Neuronal stem cell (in vitro differentiated cells): ENCODE measurements at regions not wholly inside any gene's neighbourhood (a gene's known extent, or its start where the extent isn't known, plus 50 kb on each side); places are given as distances from the start of the nearest gene placed in this dataset.
A peak's percentile ranks its signal among the peaks of the same experiment; 100 is the strongest.
"Not testable (repeated sequence)": the region's sequence is repeated elsewhere in the genome, so short reads cannot be mapped to it uniquely, and the experiment has no call there.

Experiments
- DNase-seq: peaks from one replicate; pipeline ENCODE4 v3.0.0-alpha.2; 2013; ENCODE audit warnings: low spot score
- H2AFZ ChIP-seq: one replicate; pipeline ENCODE4 v1.6.1; 2013; ENCODE audit warnings: mild to moderate bottlenecking, low read length, inconsistent platforms
- H2AK5ac ChIP-seq: 2 replicates; pipeline ENCODE4 v1.6.1; 2013; ENCODE audit warnings: low read depth, mild to moderate bottlenecking, inconsistent platforms, low read length, moderate library complexity, mixed read lengths
- H2BK120ac ChIP-seq: 2 replicates; pipeline ENCODE4 v1.6.1; 2013; ENCODE audit warnings: low read depth, mild to moderate bottlenecking, inconsistent platforms, low read length, moderate library complexity, mixed read lengths
- H2BK12ac ChIP-seq: one replicate; pipeline ENCODE4 v1.6.1; 2013; ENCODE audit warnings: low read length, inconsistent platforms
- H2BK15ac ChIP-seq: 2 replicates; pipeline ENCODE4 v1.6.1; 2013; ENCODE audit warnings: mild to moderate bottlenecking, low read length, inconsistent platforms, mixed read lengths
- H2BK5ac ChIP-seq: one replicate; pipeline ENCODE4 v1.6.1; 2013; ENCODE audit warnings: inconsistent platforms, mild to moderate bottlenecking, low read length, moderate library complexity
- H3K14ac ChIP-seq: one replicate; pipeline ENCODE4 v1.6.1; 2013; ENCODE audit warnings: low read length, inconsistent platforms
- H3K18ac ChIP-seq: 2 replicates; pipeline ENCODE4 v1.6.1; 2013; ENCODE audit warnings: low read length, inconsistent platforms
- H3K23ac ChIP-seq: 2 replicates; pipeline ENCODE4 v1.6.1; 2013; ENCODE audit warnings: low read depth, mild to moderate bottlenecking, mixed read lengths, low read length, inconsistent platforms; ENCODE audit not compliant: poor library complexity
- H3K27ac ChIP-seq: replicated peaks from 3 replicates; pipeline ENCODE4 v1.5.1; 2013; ENCODE audit warnings: low read length, inconsistent platforms
- H3K27me3 ChIP-seq, 3 experiments: 2 replicates each; pipeline ENCODE4 v1.6.1; 2013; ENCODE audit warnings: low read length in 3 of 3, mild to moderate bottlenecking in 2 of 3, inconsistent platforms in 1 of 3, low read depth in 1 of 3, mixed read lengths in 1 of 3, moderate library complexity in 1 of 3; ENCODE audit not compliant: control insufficient read depth in 3 of 3, insufficient read depth in 3 of 3
- H3K36me3 ChIP-seq, 2 donors: replicated peaks in 1 of 2; 2 replicates each; pipeline ENCODE4 v1.6.1; 2013; ENCODE audit warnings: low read length in 2 of 2; ENCODE audit not compliant: control insufficient read depth in 2 of 2, insufficient read depth in 2 of 2
- H3K4ac ChIP-seq: 2 replicates; pipeline ENCODE4 v1.6.1; 2013; ENCODE audit warnings: inconsistent platforms, mild to moderate bottlenecking, low read length, moderate library complexity
- H3K4me1 ChIP-seq, 2 donors: 1 replicate in 1 of 2; 2 replicates in 1 of 2; pipeline ENCODE4 v1.6.1; 2013; ENCODE audit warnings: low read length in 2 of 2, low read depth in 1 of 2; ENCODE audit not compliant: control insufficient read depth in 2 of 2, insufficient read depth in 1 of 2
- H3K4me2 ChIP-seq: one replicate; pipeline ENCODE4 v1.6.1; 2013; ENCODE audit warnings: mild to moderate bottlenecking, low read length, inconsistent platforms; ENCODE audit not compliant: insufficient read depth, poor library complexity, severe bottlenecking
- H3K4me3 ChIP-seq, 2 donors: 2 replicates each; pipeline ENCODE4 v1.5.1; 2013; ENCODE audit warnings: low read length in 2 of 2, mild to moderate bottlenecking in 2 of 2, inconsistent platforms in 1 of 2, moderate library complexity in 1 of 2
- H3K79me1 ChIP-seq: one replicate; pipeline ENCODE4 v1.6.1; 2013; ENCODE audit warnings: low read depth, mild to moderate bottlenecking, inconsistent platforms, low read length, moderate library complexity
- H3K9ac ChIP-seq: one replicate; pipeline ENCODE4 v1.6.1; 2013; ENCODE audit warnings: mild to moderate bottlenecking, low read depth, low read length, inconsistent platforms; ENCODE audit not compliant: poor library complexity
- H3K9me3 ChIP-seq, 2 donors: replicated peaks in 1 of 2; 2 replicates each; pipeline versions ENCODE3 to v1.6.1; 2013; ENCODE audit warnings: low read length in 2 of 2, mild to moderate bottlenecking in 2 of 2, inconsistent platforms in 1 of 2, low read depth in 1 of 2, mixed read lengths in 1 of 2, moderate library complexity in 1 of 2; ENCODE audit not compliant: control insufficient read depth in 2 of 2, insufficient read depth in 1 of 2
- H4K8ac ChIP-seq: one replicate; pipeline ENCODE4 v1.6.1; 2013; ENCODE audit warnings: low read depth, mild to moderate bottlenecking, inconsistent platforms, low read length, moderate library complexity
- H4K91ac ChIP-seq: one replicate; pipeline ENCODE4 v1.6.1; 2013; ENCODE audit warnings: low read length, low read depth, mild to moderate bottlenecking, inconsistent platforms; ENCODE audit not compliant: poor library complexity
- WGBS, 2 donors: extraction: QIAGEN DNeasy Blood & Tissue Kit; methylation state at CpG; one replicate each; pipeline ENCODE4 v1.1.7; 2013; ENCODE audit warnings: missing lambda C conversion rate in 2 of 2, mixed read lengths in 1 of 2; ENCODE audit not compliant: insufficient read length in 2 of 2, insufficient replicate concordance in 1 of 2; ENCODE audit errors: extremely low coverage in 2 of 2; 5-methylcytosine and 5-hydroxymethylcytosine counted together

- Histone ChIP-seq H3K79me1 (no peaks in the 10 kb centered on the region), H3K18ac (peak overlapping the region; percentile 48), H3K9me3 (peaks cover 0 to 22% of the 10 kb centered on the region in 2 donors), H3K4me3 (peak overlapping the region in 1 of 2 donors; percentile 23), H3K4me1 (no peaks in the 10 kb centered on the region), H3K27me3 (peaks cover 0 to 28% (median 0%) of the 10 kb centered on the region in 3 experiments), H3K4me2 (no peak overlapping the region), H4K91ac (no peak overlapping the region), H3K27ac (no peak overlapping the region), H2BK5ac (no peak overlapping the region), H3K4ac (no peak overlapping the region), H2AK5ac (no peak overlapping the region), H3K9ac (no peak overlapping the region), H2AFZ (no peak overlapping the region), H2BK15ac (no peak overlapping the region), H2BK12ac (no peak overlapping the region), H4K8ac (no peak overlapping the region), H2BK120ac (no peak overlapping the region), H3K36me3 (no peaks in the 10 kb centered on the region), H3K14ac (no peak overlapping the region), H3K23ac (no peak overlapping the region)
- WGBS, 2 donors = no CpG with 5 or more reads among the region's 17 CpGs
- no peak for DNase-seq
Measured at GRCh38 chr14:105737504-105738246, 211.3 kb downstream of the TMEM121 start.

- H4K8ac ChIP-seq = no peak overlapping the region
- no peak overlapping the region for H2BK12ac ChIP-seq
- no peak overlapping the region for H3K4ac ChIP-seq
- H2BK120ac ChIP-seq = no peak overlapping the region
- no peak overlapping the region for H4K91ac ChIP-seq
- H3K79me1 ChIP-seq = no peaks in the 10 kb centered on the region
- H2BK5ac ChIP-seq = no peak overlapping the region
- H3K27ac ChIP-seq = no peak overlapping the region
- DNase-seq = no peak
- H3K4me2 ChIP-seq = no peak overlapping the region
- H3K23ac ChIP-seq = no peak overlapping the region
- peaks cover 0 to 18% of the 10 kb centered on the region in 2 donors for H3K9me3 ChIP-seq
- no peak overlapping the region for H2AFZ ChIP-seq
- no peak overlapping the region for H3K18ac ChIP-seq
- no peaks in the 10 kb centered on the region for H3K4me1 ChIP-seq
- H2AK5ac ChIP-seq = no peak overlapping the region
- H3K27me3 ChIP-seq = peaks cover 0 to 24% (median 0%) of the 10 kb centered on the region in 3 experiments
- H2BK15ac ChIP-seq = no peak overlapping the region
- H3K36me3 ChIP-seq = no peaks in the 10 kb centered on the region
- no peak overlapping the region for H3K14ac ChIP-seq
- no CpG with 5 or more reads among the region's 8 CpGs for WGBS, 2 donors
- no peak overlapping the region for H3K4me3 ChIP-seq
- no peak overlapping the region for H3K9ac ChIP-seq
Measured at GRCh38 chr14:105738638-105739037, 212.3 kb downstream of the TMEM121 start.

GRCh38 chr14:105739331-105740102 is 213.1 kb downstream of the TMEM121 start:
- Histone ChIP-seq H3K4me1 (no peaks in the 10 kb centered on the region), H2BK12ac (no peak overlapping the region), H3K9me3 (peaks cover 0 to 15% of the 10 kb centered on the region in 2 donors), H2BK15ac (no peak overlapping the region), H3K79me1 (no peaks in the 10 kb centered on the region), H3K4ac (no peak overlapping the region), H3K23ac (no peak overlapping the region), H2AK5ac (no peak overlapping the region), H3K36me3 (no peaks in the 10 kb centered on the region), H2AFZ (no peak overlapping the region), H3K27me3 (peaks cover 0 to 21% (median 0%) of the 10 kb centered on the region in 3 experiments), H3K4me3 (peak overlapping the region in 1 of 2 donors; percentile 41), H2BK120ac (no peak overlapping the region), H3K27ac (no peak overlapping the region), H3K18ac (no peak overlapping the region), H2BK5ac (no peak overlapping the region), H3K9ac (no peak overlapping the region), H3K4me2 (no peak overlapping the region), H4K91ac (no peak overlapping the region), H3K14ac (no peak overlapping the region), H4K8ac (peak overlapping the region; percentile 17)
- no CpG with 5 or more reads among the region's 14 CpGs for WGBS, 2 donors
- no peak for DNase-seq

- not testable (repeated sequence) for H2BK15ac ChIP-seq, H3K79me1 ChIP-seq, H2BK120ac ChIP-seq, H3K9ac ChIP-seq, H2AFZ ChIP-seq, H4K91ac ChIP-seq, H2BK12ac ChIP-seq, H3K14ac ChIP-seq, H4K8ac ChIP-seq, H2BK5ac ChIP-seq, H3K23ac ChIP-seq, H3K4me3 ChIP-seq, H3K27ac ChIP-seq, H3K4me2 ChIP-seq, H3K4me1 ChIP-seq, H3K18ac ChIP-seq, DNase-seq, H3K36me3 ChIP-seq, H3K4ac ChIP-seq, H2AK5ac ChIP-seq
- WGBS, 2 donors = no CpG with 5 or more reads among the region's 18 CpGs
- H3K9me3 ChIP-seq = peaks cover 0 to 15% of the 10 kb centered on the region in 2 donors
- peaks cover 0 to 21% (median 0%) of the 10 kb centered on the region in 3 experiments for H3K27me3 ChIP-seq
Measured at GRCh38 chr14:105740272-105740671, 213.9 kb downstream of the TMEM121 start.
